ENCODE measurements at regions not wholly inside any gene's neighbourhood (a gene's known extent, or its start where the extent isn't known, plus 50 kb on each side); places are given as distances from the start of the nearest gene placed in this dataset.

GRCh38 chr6:44663860-44664634, 276.5 kb downstream of the CDC5L start:
- TF ChIP-seq RAD21 (IDR thresholded peaks at IDR 0.05; ENCODE audit: low read depth) (no peak), MAX (IDR thresholded peaks at IDR 0.05) (no peak), EP300 (IDR thresholded peaks at IDR 0.05; ENCODE audit: borderline replicate concordance) (no peak), REST (IDR thresholded peaks at IDR 0.05; ENCODE audit: low read depth) (no peak), ZBTB7A (IDR thresholded peaks at IDR 0.05; ENCODE audit: low read depth) (no peak)
